Right forelimb (tissue), 1 donor: ENCODE measurements at regions not wholly inside any gene's neighbourhood (a gene's known extent, or its start where the extent isn't known, plus 50 kb on each side); places are given as distances from the start of the nearest gene placed in this dataset.
"Not testable (repeated sequence)": the region's sequence is repeated elsewhere in the genome, so short reads cannot be mapped to it uniquely, and the experiment has no call there.

Experiments used
- DNase-seq: peaks from one replicate; pipeline ENCODE4 v3.0.0-alpha.2; 2018

DNA sequence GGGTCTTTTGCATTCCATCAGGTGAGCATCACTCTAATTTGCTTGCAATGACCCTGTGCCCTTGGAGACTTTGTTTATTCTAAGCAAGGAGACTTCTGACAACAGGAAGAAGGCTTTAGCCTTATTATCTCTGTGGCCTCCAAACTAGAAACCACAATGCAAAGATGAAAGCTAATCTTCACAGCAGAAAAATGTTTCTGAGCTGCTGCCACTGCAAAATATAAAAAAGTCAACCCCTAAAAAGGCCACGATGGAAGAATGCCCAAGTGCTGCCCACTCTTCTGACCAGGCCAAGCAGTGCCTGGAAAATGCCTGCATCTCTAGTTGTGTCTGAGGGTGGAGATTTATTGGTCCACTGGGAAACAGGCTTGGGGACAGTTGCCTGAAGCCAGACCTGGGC lies 299.9 kb downstream of the C7orf25 start:
- no peak for DNase-seq

GRCh38 chr7:42611289-42611928 lies 300.5 kb downstream of the C7orf25 start:
- no peak for DNase-seq

- DNase-seq = no peak
Observed at GRCh38 chr7:42606193-42606905, 305.5 kb downstream of the C7orf25 start.

DNA sequence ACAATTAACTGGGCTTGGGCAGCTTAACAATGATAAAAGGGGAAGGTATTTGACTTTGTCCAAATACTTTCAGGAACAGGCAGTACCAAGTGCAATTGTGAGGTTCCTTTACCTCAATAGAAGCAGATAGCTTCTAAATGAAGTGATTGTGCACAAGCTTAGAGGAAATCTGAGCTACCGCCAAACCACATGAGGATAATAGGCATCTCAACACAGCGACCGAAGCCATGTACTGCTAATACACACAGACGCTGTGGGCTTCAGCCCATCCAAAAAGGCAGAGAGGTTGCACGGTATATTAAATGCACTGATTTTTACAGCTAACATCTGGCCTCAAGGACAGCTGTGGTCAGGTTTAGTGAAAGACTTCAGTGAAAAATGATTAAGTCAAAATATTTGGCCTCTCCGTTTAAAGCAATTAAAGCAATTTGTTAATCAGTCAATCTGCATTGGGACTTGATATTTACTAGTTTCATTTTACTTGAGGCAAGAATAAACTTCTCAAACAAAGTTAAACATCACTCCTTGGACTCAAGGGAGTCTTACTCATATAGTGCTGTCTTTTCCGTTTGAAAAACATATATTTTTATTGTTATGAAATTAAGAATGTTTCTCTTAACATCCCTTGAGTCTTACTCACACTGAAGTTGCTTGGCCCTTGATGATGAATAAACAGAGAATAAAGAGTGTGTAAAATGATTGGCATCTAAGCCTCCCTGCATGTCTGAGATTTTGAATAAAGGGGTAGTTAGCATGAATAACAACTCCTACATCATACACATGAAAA lies 306.3 kb downstream of the C7orf25 start:
- DNase-seq = no peak

DNA sequence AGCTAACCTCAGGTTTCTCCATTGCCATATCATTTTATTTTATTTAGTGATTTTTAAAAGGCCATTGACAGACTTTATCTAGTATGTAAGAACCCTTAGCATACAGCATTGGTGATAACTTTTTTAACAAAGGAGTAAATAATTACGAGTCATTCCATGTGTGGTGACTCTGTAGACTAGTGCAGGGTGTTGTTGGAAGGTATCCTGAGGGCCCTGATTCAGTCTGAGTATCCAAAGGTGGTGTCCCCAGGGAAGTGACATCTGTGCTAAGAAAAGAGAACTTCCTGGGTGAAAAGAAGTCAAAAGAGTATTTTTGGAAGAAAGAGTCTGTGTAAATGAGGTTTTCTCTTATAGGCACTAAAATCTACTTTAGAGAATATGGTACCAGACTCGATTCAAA lies 308.4 kb downstream of the C7orf25 start:
- no peak for DNase-seq

DNA sequence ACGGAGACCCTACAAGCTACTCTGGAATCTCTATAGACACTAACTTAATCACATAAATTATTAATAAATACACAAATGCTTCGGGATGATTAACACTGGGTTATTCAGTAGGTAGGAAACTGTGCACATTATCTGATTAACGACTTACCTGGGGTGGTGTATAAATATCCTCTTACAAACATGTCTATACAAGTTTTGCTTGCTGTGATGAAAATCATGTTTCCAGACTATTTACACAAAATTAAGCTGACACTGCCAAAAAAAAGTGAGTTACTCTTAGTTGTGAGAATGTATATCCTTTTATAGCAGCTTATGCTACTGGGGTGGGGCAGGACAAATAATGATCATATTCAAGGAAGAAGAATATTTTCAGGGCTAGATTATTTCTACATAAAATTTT lies 314.6 kb downstream of the C7orf25 start:
- DNase-seq = no peak

DNA sequence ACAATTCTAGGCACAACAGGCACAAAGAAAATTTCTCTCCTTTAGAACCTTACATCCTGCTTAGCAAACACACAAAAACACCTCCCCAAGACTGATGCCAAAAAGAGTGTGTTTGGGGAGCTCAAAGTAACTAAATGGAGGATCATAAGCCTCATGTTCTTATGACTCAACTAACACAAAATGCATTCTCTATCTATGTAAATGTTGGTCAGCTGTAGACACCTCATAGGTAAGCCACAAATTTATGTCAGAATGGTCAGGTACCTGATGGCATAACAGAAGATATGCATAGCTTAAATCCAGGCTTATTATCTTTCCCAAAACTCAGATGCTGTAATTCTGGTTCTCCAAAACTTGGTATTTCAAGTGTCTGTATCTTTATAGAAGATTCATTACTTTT lies 315.1 kb downstream of the C7orf25 start:
- no peak for DNase-seq

- no peak for DNase-seq
Observed at GRCh38 chr7:42593860-42594259, 318.0 kb downstream of the C7orf25 start.

DNA sequence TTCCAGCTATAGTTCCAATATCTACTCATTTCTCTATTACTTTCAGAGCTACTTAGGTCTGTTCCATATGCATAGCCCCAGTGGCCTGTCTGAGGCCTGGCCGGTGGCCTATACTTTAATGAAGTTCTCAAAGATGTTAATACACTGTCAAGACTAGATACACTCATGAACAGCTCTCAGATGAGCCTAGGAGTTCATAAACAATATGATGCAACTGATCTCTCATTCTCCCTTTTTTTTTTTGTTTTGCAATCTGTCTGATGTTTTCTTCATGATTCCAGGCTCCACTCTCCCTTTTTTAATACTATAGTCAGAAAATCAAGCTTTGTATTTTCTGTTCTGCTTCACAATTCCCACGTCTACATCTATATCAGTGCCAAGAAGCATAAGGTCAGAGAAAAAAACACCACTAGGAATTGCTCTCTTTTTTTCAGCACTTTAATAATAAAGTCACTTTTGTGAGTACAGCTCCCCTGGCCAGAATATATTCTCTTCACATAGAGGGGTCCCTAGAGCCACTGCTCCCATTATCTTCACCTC lies 321.0 kb downstream of the C7orf25 start:
- no peak for DNase-seq

DNA sequence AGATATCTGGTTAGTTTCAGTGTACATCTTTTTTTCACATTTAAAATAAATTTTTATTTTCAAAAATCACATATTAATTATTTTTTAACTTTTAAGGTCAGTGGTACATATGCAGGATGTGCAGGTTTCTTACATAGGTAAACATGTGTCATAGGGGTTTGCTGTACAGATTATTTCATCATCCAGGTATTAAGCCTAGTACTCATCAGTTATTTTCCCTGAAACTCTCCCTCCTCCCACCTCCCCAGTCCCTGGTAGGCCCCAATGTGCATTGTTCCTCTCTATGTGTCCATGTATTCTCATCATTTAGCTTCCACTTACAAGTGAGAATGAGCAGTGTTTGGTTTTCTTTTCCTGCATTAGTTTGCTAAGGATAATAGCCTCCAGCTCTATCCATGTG lies 323.0 kb downstream of the C7orf25 start:
- no peak for DNase-seq

DNA sequence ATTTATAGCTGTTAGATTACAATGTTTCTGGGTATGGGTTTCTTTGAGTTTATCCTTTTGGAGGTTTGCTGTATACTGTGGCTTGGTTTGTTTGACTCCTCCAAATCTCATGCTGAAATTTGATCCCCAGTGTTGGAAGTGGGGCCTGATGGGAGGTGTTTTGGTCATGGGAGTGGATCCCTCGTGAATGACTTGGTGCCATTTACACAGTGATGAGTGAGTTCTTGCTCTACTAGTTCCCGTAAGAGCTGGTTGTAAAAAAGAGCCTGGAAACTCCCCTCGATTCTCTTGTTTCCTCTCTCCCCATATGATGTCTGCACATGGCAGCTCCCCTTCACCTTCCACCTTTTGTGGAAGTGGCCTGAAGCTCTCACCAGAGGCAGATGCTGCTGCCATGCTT lies 324.1 kb downstream of the C7orf25 start:
- DNase-seq = no peak

GRCh38 chr7:42580061-42580460 lies 331.8 kb downstream of the C7orf25 start:
- DNase-seq = no peak

- no peak for DNase-seq
Observed at GRCh38 chr7:42575171-42575570, 336.7 kb downstream of the C7orf25 start.

DNA sequence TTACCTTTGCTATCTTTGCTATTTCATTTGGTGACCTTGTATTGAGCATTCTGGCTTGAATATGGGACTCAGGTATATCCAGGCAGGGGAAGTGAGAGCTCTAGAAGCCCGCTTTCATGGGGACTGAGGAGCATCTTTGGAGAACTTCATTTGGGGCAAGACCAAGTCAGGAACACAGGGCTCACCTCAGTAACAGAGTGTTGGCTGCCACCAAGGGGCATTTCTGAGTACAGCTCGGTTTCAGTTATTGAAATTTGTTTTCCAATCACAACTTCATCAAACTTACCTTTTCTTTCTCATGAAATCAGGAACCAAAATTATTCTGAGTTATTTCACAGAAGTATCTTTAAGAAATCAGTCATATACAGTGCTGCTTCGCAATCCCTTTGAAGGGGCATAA lies 337.2 kb downstream of the C7orf25 start:
- no peak for DNase-seq

GRCh38 chr7:42573881-42574672 lies 337.1 kb upstream of the GLI3 start:
- no peak for DNase-seq

DNA sequence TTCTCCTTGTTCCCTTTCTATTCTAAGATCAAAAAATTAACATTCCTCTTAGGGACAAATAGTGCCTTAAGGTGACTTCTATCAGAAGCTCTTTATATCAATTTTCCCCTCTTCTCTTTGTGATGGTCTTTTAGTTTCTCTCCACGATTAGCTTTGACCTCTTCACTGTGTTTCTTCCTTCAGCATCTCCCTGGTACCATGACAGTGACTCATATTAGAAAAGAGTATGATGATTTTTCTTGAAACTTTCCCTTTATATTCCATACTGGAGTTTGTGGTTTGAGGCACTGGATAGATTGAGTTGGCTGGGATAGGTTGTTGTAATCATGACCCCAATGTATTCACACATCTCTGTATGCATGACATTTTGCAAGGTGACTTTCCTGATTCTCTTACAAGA lies 335.6 kb upstream of the GLI3 start:
- no peak for DNase-seq

GRCh38 chr7:42572056-42572455 lies 335.0 kb upstream of the GLI3 start:
- DNase-seq = no peak

- DNase-seq = no peak
Observed at GRCh38 chr7:42570944-42571343, 333.9 kb upstream of the GLI3 start.

DNA sequence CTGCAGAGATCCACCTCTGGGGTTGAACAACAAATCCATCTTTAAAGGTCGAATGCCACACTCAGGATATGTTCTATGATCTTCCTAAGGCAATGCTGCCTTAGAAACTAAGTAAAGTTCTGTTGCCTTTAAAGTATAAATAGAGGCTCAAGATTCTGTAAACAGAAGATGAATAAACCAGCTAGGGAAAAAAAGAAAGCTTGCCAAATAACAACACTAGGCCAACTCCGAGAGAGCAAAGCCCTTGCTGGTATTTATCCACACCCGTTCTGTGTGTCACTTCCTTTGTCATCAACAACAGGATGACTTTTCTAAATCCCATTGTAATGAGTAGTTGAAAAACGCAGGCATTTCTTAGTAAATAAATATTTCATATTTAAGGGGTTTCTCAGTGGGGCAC lies 330.0 kb upstream of the GLI3 start:
- DNase-seq = no peak

DNA sequence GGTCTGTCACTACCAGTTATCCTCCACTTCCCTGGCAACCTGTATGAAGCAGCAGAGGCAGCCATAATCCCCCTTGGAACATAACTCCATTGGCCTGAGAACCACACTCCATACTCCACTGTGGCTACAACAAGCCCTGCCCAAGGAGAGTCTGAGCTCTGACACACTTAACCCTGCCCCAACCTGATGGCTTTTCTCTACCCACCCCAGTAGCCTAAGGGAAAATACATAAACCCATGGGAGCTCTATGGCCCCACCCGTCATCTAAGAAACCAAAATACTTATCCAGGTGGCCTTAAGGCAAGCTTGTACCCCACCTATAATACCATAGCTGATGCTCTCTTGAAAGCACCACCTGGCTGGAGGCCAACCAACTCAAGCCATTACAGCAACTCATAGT lies 324.8 kb upstream of the GLI3 start:
- DNase-seq = no peak

- DNase-seq = no peak
Observed at GRCh38 chr7:42560866-42561265, 323.9 kb upstream of the GLI3 start.

GRCh38 chr7:42554932-42555331 lies 317.9 kb upstream of the GLI3 start:
- DNase-seq = not testable (repeated sequence)

DNA sequence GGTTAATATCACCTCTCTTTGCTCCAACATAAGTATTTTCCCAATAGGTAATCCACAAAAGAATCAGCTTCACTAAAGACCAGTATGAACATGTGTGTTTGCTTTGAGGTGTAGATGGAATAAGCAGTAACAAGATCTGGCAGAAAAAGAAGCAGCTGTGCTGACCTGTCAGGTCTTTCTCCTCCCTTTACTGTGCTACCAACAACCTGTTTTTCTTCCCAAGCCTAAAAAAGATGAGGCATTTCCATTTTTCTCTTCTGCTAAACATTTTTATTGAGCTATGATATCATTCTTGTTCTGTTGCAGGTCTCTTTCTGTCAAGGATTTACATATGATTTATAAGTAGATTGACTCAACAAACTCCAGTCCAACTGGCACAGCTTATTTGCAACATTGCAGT lies 315.2 kb upstream of the GLI3 start:
- no peak for DNase-seq
